Gastrocnemius medialis (tissue), 4 donors: ENCODE measurements at regions not wholly inside any gene's neighbourhood (a gene's known extent, or its start where the extent isn't known, plus 50 kb on each side); places are given as distances from the start of the nearest gene placed in this dataset.

ENCODE experiments used
- CTCF ChIP-seq, 5 experiments: fragments of 450-650 bp in 3 of 5; fragments of 200-600 bp in 2 of 5; sonication (generic) in 2 of 5; IDR thresholded peaks in 4 of 5; conservative IDR thresholded peaks in 1 of 5; 1 replicate in 4 of 5; 2 replicates in 1 of 5; pipeline ENCODE4 v1.5.1; 2016 to 2019; ENCODE audit warnings: antibody characterized with exemption in 5 of 5, mild to moderate bottlenecking in 3 of 5, moderate library complexity in 3 of 5
- POLR2A ChIP-seq, 2 donors: fragments of 450-650 bp; IDR thresholded peaks; one replicate each; pipeline ENCODE4 v1.6.1; 2017; ENCODE audit warnings: antibody characterized with exemption in 2 of 2, mild to moderate bottlenecking in 2 of 2, moderate library complexity in 2 of 2

- TF ChIP-seq CTCF (IDR thresholded peaks at IDR 0.05 in 4 of 5, conservative IDR thresholded peaks at IDR 0.05 in 1 of 5) (no peak), POLR2A (IDR thresholded peaks at IDR 0.05) (no peak)
These were observed 119.5 kb upstream of the PLCXD3 start for GRCh38 chr5:41629897-41630296.
